ENCODE measurements at regions not wholly inside any gene's neighbourhood (a gene's known extent, or its start where the extent isn't known, plus 50 kb on each side); places are given as distances from the start of the nearest gene placed in this dataset.

DNA sequence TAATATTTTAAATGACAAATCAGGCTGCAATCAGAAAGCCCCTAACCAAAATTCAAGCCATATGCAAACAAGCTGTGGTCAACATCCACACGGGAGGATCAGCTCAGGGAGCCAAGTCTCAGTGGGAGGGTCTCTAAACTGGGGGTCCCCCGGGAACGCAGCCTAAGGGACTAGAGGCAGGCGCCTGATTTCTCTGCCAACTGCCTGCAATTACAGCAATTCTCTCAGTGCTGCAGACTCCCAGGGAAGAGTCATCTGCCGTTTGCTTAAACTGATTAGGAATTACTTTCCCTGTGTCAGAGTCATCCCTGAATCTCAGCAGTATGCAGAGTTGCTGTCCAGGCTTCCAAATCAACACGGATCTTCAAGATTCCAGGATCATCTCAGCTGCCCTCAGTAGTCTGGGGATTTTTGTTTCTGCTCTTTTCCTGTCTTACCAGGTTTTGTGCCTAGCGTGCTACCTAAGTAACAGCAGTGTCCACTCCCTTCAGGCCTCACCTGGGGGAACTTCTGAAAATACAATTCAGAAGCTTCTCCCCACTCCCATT lies 247.8 kb downstream of the RRAGC start:
- Histone ChIP-seq H3K4me1 (ENCODE audit: insufficient read depth, low read length, poor library complexity, severe bottlenecking) (no peaks in the 10 kb centered on the region), H3K9me3 (ENCODE audit: low read length) (no peaks in the 10 kb centered on the region), H4K20me1 (ENCODE audit: insufficient read depth, low read length) (no peaks in the 10 kb centered on the region), H3K27ac (ENCODE audit: low read depth, low read length, poor library complexity, severe bottlenecking) (no peak overlapping the region), H3K4me3 (ENCODE audit: low read depth, low read length, poor library complexity, severe bottlenecking) (no peak overlapping the region), H3K9me2 (ENCODE audit: insufficient read depth, low read length) (no peaks in the 10 kb centered on the region), H3K4me2 (ENCODE audit: low read length) (no peak overlapping the region), H3K36me3 (ENCODE audit: insufficient read depth, low read length) (no peaks in the 10 kb centered on the region), H2AFZ (ENCODE audit: low read length) (no peak overlapping the region), H3K79me2 (ENCODE audit: insufficient read depth, low read depth, low read length) (no peaks in the 10 kb centered on the region)
- ChIA-PET POLR2A (interaction anchor here (0.6 kb wide), 1 partner anchor 185 kb away, joined by 3 read pairs; no protein-coding TSS in a partner anchor), CTCF (ENCODE audit: unreplicated experiment) (no interaction called here)
- intact Hi-C loops (cut with micrococcal nuclease; ENCODE audit: unreplicated experiment) = no loop called here
- no TSS peak for BruUV-seq (replicated peaks)
- DNase-seq (ENCODE audit: low spot score) = no peak
- no peak for TF ChIP-seq EZH2phosphoT487 (IDR thresholded peaks at IDR 0.05; ENCODE audit: borderline replicate concordance, low read depth, low read length)
- TF ChIP-seq, protein P1, sequence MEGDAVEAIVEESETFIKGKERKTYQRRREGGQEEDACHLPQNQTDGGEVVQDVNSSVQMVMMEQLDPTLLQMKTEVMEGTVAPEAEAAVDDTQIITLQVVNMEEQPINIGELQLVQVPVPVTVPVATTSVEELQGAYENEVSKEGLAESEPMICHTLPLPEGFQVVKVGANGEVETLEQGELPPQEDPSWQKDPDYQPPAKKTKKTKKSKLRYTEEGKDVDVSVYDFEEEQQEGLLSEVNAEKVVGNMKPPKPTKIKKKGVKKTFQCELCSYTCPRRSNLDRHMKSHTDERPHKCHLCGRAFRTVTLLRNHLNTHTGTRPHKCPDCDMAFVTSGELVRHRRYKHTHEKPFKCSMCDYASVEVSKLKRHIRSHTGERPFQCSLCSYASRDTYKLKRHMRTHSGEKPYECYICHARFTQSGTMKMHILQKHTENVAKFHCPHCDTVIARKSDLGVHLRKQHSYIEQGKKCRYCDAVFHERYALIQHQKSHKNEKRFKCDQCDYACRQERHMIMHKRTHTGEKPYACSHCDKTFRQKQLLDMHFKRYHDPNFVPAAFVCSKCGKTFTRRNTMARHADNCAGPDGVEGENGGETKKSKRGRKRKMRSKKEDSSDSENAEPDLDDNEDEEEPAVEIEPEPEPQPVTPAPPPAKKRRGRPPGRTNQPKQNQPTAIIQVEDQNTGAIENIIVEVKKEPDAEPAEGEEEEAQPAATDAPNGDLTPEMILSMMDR (conservative IDR thresholded peaks at IDR 0.05; ENCODE audit: low read length) = no peak

DNA sequence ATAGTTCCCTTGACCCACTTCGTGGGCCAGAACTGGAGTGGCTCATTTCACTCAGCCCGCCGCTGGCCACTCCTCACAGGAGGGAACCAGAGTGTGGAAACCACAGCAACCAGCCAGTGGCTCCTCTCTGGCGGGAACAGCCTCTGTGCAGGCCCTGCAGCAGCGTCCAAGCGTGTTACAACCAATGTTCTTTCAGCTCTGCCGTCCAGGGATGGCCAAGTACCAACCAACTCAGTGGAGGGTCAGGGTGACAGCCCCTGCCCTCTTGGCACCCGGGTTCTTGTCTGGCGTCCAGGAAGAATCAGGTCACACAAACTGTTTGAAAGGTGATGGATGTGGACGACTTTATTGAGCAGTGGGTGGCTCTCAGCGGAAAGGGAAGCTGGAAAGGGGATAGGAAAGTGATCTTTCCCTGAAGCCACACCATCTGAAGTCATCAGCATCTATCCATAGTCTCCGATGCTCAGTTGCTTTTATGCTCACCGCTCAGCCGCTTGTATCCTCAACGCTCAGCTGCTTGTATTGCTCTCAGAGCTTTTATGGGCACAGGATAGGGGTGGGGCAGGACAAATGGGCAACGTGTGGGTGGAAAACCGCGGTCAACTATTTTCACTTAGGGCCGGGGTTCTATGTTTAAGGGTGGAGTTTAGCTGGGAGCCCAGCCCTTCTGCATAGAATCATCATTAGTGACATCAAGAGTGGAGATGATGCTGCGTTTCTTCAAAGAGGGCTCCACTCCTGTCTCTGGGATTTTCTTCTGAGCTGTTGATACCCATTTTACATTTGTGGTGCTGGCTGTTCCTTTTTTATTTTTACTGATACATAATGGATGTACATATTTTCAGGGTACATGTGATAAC lies 250.2 kb downstream of the RRAGC start:
- Histone ChIP-seq H3K9me3 (ENCODE audit: low read length) (no peaks in the 10 kb centered on the region), H2AFZ (ENCODE audit: low read length) (no peak overlapping the region), H3K4me3 (ENCODE audit: low read depth, low read length, poor library complexity, severe bottlenecking) (no peak overlapping the region), H3K27ac (ENCODE audit: low read depth, low read length, poor library complexity, severe bottlenecking) (no peak overlapping the region), H3K9me2 (ENCODE audit: insufficient read depth, low read length) (no peaks in the 10 kb centered on the region), H3K36me3 (ENCODE audit: insufficient read depth, low read length) (no peaks in the 10 kb centered on the region), H3K4me2 (ENCODE audit: low read length) (no peak overlapping the region), H4K20me1 (ENCODE audit: insufficient read depth, low read length) (no peaks in the 10 kb centered on the region), H3K4me1 (ENCODE audit: insufficient read depth, low read length, poor library complexity, severe bottlenecking) (no peaks in the 10 kb centered on the region), H3K79me2 (ENCODE audit: insufficient read depth, low read depth, low read length) (no peaks in the 10 kb centered on the region)
- ChIA-PET CTCF (ENCODE audit: unreplicated experiment) (no interaction called here), POLR2A (no interaction called here)
- TF ChIP-seq, protein P1 (conservative IDR thresholded peaks at IDR 0.05; ENCODE audit: low read length) = no peak
- no peak for TF ChIP-seq EZH2phosphoT487 (IDR thresholded peaks at IDR 0.05; ENCODE audit: borderline replicate concordance, low read depth, low read length)
- no TSS peak for BruUV-seq (replicated peaks)
- intact Hi-C loops (cut with micrococcal nuclease; ENCODE audit: unreplicated experiment) = loop anchor here (5.0 kb wide), 1 partner anchor 228 kb away; no protein-coding TSS in a partner anchor
- no peak for DNase-seq (ENCODE audit: low spot score)
